ENCODE measurements at regions not wholly inside any gene's neighbourhood (a gene's known extent, or its start where the extent isn't known, plus 50 kb on each side); places are given as distances from the start of the nearest gene placed in this dataset.

DNA sequence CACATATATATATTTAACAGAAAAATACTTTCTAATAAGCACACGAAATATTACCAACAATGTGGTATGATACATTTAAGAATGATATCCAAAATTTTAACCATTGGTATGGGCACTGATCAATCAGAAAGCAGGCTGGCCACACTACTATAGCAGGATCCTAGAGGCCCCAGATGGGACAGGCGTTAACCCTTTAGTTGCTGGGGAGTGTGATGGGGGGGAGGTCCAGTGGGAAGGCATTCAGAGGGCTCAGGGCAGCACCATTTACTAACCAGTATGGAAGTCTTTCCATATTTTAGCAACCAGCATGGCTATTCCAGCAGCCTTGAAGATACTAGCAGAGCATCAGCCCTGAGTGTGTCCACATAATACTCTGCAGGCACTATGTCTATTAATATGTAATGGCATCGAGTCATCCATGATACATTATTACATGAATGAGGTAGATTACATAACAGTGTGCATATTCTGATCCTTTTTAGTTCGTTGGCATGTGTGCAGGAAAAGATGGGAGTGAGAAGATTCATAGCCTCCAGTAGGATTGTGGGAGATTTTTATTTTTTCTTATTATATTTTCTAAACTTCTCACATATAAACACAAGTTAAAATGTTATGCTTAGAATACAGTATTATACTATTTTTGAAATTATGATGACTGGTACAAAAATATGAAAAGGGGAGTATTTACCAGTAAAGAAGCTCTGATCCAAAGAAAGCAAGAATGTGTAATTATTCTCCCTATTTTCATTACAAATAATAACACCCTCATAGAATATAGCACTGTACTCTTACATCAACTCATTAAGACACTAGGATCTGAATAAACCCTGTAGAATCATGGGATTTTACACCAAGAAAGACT, 78.9 kb downstream of the FAM217A start:
- no peaks in the 10 kb centered on the region for H3K9me3 ChIP-seq (ENCODE audit: control extremely low read depth in 1 of 3, control insufficient read depth in 2 of 3, insufficient read depth in 1 of 3, low read length in 2 of 3)
- intact Hi-C loops (cut with micrococcal nuclease), result loop anchor here (10.0 kb wide), 1 partner anchor 65 kb away; no protein-coding TSS in a partner anchor
- no peak overlapping the region for H3K4me3 ChIP-seq (ENCODE audit: control extremely low read depth in 1 of 5, extremely low read depth in 1 of 5, insufficient read depth in 1 of 5, low read depth in 2 of 5, low read length in 4 of 5)
- H3K79me2 ChIP-seq (ENCODE audit: control insufficient read depth, insufficient read depth, low read length), result peaks cover 34% of the 10 kb centered on the region
- H3K9me3 Mint-ChIP-seq (ENCODE audit: insufficient read depth), result no peaks in the 10 kb centered on the region
- peaks cover 5 to 8% of the 10 kb centered on the region in 2 experiments for H3K36me3 ChIP-seq (replicated peaks in 1 of 2; ENCODE audit: control extremely low read depth in 1 of 2, control insufficient read depth in 1 of 2, extremely low read depth in 1 of 2, insufficient read depth in 2 of 2, low read length in 1 of 2)
- DNase-seq (no peak), ATAC-seq (ENCODE audit: low read depth) (no peak)
- no peak overlapping the region for H2AFZ ChIP-seq (ENCODE audit: insufficient read depth, low read depth, low read length, poor library complexity, severe bottlenecking)
- ChIA-PET CTCF (no interaction called here), POLR2A (no interaction called here)
- WGBS (ENCODE audit: insufficient coverage), result no CpG with 5 or more reads among the region's 4 CpGs
- no peak overlapping the region for H3K4me2 ChIP-seq (replicated peaks; ENCODE audit: low read depth, low read length, poor library complexity, severe bottlenecking)
- TF ChIP-seq EZH2 (IDR thresholded peaks at IDR 0.05; ENCODE audit: borderline replicate concordance, insufficient read depth, low read depth, low read length, poor library complexity, severe bottlenecking), result no peak
- TF ChIP-seq, protein P1, sequence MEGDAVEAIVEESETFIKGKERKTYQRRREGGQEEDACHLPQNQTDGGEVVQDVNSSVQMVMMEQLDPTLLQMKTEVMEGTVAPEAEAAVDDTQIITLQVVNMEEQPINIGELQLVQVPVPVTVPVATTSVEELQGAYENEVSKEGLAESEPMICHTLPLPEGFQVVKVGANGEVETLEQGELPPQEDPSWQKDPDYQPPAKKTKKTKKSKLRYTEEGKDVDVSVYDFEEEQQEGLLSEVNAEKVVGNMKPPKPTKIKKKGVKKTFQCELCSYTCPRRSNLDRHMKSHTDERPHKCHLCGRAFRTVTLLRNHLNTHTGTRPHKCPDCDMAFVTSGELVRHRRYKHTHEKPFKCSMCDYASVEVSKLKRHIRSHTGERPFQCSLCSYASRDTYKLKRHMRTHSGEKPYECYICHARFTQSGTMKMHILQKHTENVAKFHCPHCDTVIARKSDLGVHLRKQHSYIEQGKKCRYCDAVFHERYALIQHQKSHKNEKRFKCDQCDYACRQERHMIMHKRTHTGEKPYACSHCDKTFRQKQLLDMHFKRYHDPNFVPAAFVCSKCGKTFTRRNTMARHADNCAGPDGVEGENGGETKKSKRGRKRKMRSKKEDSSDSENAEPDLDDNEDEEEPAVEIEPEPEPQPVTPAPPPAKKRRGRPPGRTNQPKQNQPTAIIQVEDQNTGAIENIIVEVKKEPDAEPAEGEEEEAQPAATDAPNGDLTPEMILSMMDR (IDR thresholded peaks at IDR 0.05), result no peak
- H3K27ac Mint-ChIP-seq, result no peak overlapping the region
- no peaks in the 10 kb centered on the region for H3K27me3 ChIP-seq (replicated peaks in 1 of 4; ENCODE audit: control extremely low read depth in 1 of 4, control insufficient read depth in 3 of 4, insufficient read depth in 4 of 4, low read length in 3 of 4)
- H3K27me3 Mint-ChIP-seq, result no peaks in the 10 kb centered on the region
- H3K4me3 Mint-ChIP-seq, result no peak overlapping the region
- H3K4me1 ChIP-seq (ENCODE audit: control insufficient read depth in 2 of 2, insufficient read depth in 2 of 2, low read length in 2 of 2), result no peaks in the 10 kb centered on the region
- H3K9ac ChIP-seq (ENCODE audit: low read length), result no peak overlapping the region
- peaks cover 5% of the 10 kb centered on the region for H3K4me1 Mint-ChIP-seq
- peaks cover 8% of the 10 kb centered on the region for H4K20me1 ChIP-seq (ENCODE audit: control insufficient read depth, insufficient read depth, low read length, poor library complexity, severe bottlenecking)
- no peak overlapping the region for H3K27ac ChIP-seq (ENCODE audit: low read length in 2 of 2)

DNA sequence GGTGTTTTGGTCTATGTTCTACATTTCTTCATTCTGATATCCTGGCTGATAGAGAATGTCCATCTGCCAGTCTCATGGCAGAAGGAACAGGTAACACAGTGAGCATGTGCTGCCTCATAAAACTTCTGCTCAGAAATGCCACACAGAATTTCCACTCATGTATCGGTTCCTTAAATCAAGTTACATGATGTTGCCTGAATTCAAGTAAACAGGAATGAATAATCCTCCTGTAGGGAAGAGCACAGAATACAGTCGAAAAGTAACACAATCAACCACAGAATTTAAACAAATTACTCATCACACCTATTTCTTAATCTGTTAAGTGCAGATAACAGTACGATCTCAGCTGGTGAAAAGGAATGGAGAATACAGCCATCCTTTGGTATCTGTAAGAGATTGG, 74.7 kb downstream of the FAM217A start:
- H3K4me2 ChIP-seq (replicated peaks; ENCODE audit: low read depth, low read length, poor library complexity, severe bottlenecking), result no peak overlapping the region
- H3K4me3 ChIP-seq (ENCODE audit: control extremely low read depth in 1 of 5, extremely low read depth in 1 of 5, insufficient read depth in 1 of 5, low read depth in 2 of 5, low read length in 4 of 5), result no peak overlapping the region
- Mint-ChIP-seq H3K9me3 (ENCODE audit: insufficient read depth) (no peaks in the 10 kb centered on the region), H3K4me3 (no peak overlapping the region), H3K27ac (peak overlapping the region; percentile 26), H3K4me1 (peaks cover 9% of the 10 kb centered on the region), H3K27me3 (no peaks in the 10 kb centered on the region)
- H3K9ac ChIP-seq (ENCODE audit: low read length), result no peak overlapping the region
- peaks cover 12% of the 10 kb centered on the region for H4K20me1 ChIP-seq (ENCODE audit: control insufficient read depth, insufficient read depth, low read length, poor library complexity, severe bottlenecking)
- H2AFZ ChIP-seq (ENCODE audit: insufficient read depth, low read depth, low read length, poor library complexity, severe bottlenecking), result no peak overlapping the region
- POLR2A ChIA-PET, result no interaction called here
- no peak overlapping the region for H3K27ac ChIP-seq (ENCODE audit: low read length in 2 of 2)
- DNase-seq, result no peak
- peaks cover 7 to 8% of the 10 kb centered on the region in 2 experiments for H3K36me3 ChIP-seq (replicated peaks in 1 of 2; ENCODE audit: control extremely low read depth in 1 of 2, control insufficient read depth in 1 of 2, extremely low read depth in 1 of 2, insufficient read depth in 2 of 2, low read length in 1 of 2)
- peaks cover 53% of the 10 kb centered on the region for H3K79me2 ChIP-seq (ENCODE audit: control insufficient read depth, insufficient read depth, low read length)
- intact Hi-C loops (cut with micrococcal nuclease), result loop anchor here (10.0 kb wide), 1 partner anchor 69 kb away; no protein-coding TSS in a partner anchor
- H3K9me3 ChIP-seq (ENCODE audit: control extremely low read depth in 1 of 3, control insufficient read depth in 2 of 3, insufficient read depth in 1 of 3, low read length in 2 of 3), result no peaks in the 10 kb centered on the region
- no CpG with 5 or more reads among the region's 3 CpGs for WGBS (ENCODE audit: insufficient coverage)
- H3K4me1 ChIP-seq (ENCODE audit: control insufficient read depth in 2 of 2, insufficient read depth in 2 of 2, low read length in 2 of 2), result no peaks in the 10 kb centered on the region
- no peaks in the 10 kb centered on the region for H3K27me3 ChIP-seq (replicated peaks in 1 of 4; ENCODE audit: control extremely low read depth in 1 of 4, control insufficient read depth in 3 of 4, insufficient read depth in 4 of 4, low read length in 3 of 4)
- TF ChIP-seq EZH2 (IDR thresholded peaks at IDR 0.05; ENCODE audit: borderline replicate concordance, insufficient read depth, low read depth, low read length, poor library complexity, severe bottlenecking), result no peak
- TF ChIP-seq, protein P1 (IDR thresholded peaks at IDR 0.05), result no peak
- no peak for ATAC-seq (ENCODE audit: low read depth)
- CTCF ChIA-PET, result no interaction called here

All from B cell (primary cell).